Right ventricle myocardium superior (tissue), 1 donor: ENCODE measurements at regions not wholly inside any gene's neighbourhood (a gene's known extent, or its start where the extent isn't known, plus 50 kb on each side); places are given as distances from the start of the nearest gene placed in this dataset.
"Not testable (repeated sequence)": the region's sequence is repeated elsewhere in the genome, so short reads cannot be mapped to it uniquely, and the experiment has no call there.

Source experiments
- ATAC-seq: fragments of 200-7000 bp; cut with Tn5 transposase; one replicate; pipeline ENCODE4 v1.9.1; 2020; ENCODE audit warnings: mild to moderate bottlenecking; ENCODE audit not compliant: poor library complexity
- DNase-seq: peaks from one replicate; pipeline ENCODE4 v3.0.0-alpha.2; 2020
- intact Hi-C: fragments of 100-400 bp; cut with DNase I; formaldehyde crosslinking; loops from one replicate; pipeline ENCODE4 v1.11.2; 2022
- donor health status: DM: no; HTN: yes; CAD: no; lungs with severe emphysema.

GRCh38 chr20:19864130-19864529 lies 106.1 kb downstream of the RIN2 start:
- DNase-seq (no peak), ATAC-seq (no peak)
- intact Hi-C loops, result no loop called here

- no peak for ATAC-seq
- intact Hi-C loops, result no loop called here
- DNase-seq, result no peak
Observed at GRCh38 chr20:19866070-19866469, 108.0 kb downstream of the RIN2 start.

- ATAC-seq (no peak), DNase-seq (no peak)
- intact Hi-C loops, result no loop called here
Observed at GRCh38 chr20:19867074-19867473, 109.0 kb downstream of the RIN2 start.

GRCh38 chr20:19867940-19868371 lies 109.9 kb downstream of the RIN2 start:
- intact Hi-C loops, result no loop called here
- DNase-seq, result peak; percentile 66
- ATAC-seq, result peak; percentile 60

GRCh38 chr20:19868441-19868840 lies 110.4 kb downstream of the RIN2 start:
- DNase-seq (no peak), ATAC-seq (no peak)
- intact Hi-C loops, result no loop called here

GRCh38 chr20:19872001-19872400 lies 113.9 kb downstream of the RIN2 start:
- DNase-seq (no peak), ATAC-seq (no peak)
- intact Hi-C loops, result no loop called here

GRCh38 chr20:19874040-19874727 lies 116.1 kb downstream of the RIN2 start:
- no peak for ATAC-seq
- no peak for DNase-seq
- intact Hi-C loops, result no loop called here

- DNase-seq (no peak), ATAC-seq (peak; percentile 75)
- intact Hi-C loops, result no loop called here
Observed at GRCh38 chr20:19875376-19876221, 117.5 kb downstream of the RIN2 start.

- intact Hi-C loops, result no loop called here
- DNase-seq, result no peak
- no peak for ATAC-seq
Observed at GRCh38 chr20:19876828-19877460, 118.9 kb downstream of the RIN2 start.

- ATAC-seq, DNase-seq: not testable (repeated sequence)
- intact Hi-C loops, result loop anchor here (10.0 kb wide), 1 partner anchor 115 kb away; no protein-coding TSS in a partner anchor
Observed at GRCh38 chr20:19879874-19880255, 121.8 kb downstream of the RIN2 start.

GRCh38 chr20:19880256-19881079 lies 122.4 kb downstream of the RIN2 start:
- no peak for DNase-seq
- intact Hi-C loops, result loop anchor here (10.0 kb wide), 1 partner anchor 114 kb away; no protein-coding TSS in a partner anchor
- ATAC-seq, result no peak

GRCh38 chr20:19881080-19881840 lies 123.2 kb downstream of the RIN2 start:
- intact Hi-C loops, result loop anchor here (10.0 kb wide), 1 partner anchor 114 kb away; no protein-coding TSS in a partner anchor
- no peak for DNase-seq
- no peak for ATAC-seq

- intact Hi-C loops, result loop anchor here (10.0 kb wide), 1 partner anchor 113 kb away; no protein-coding TSS in a partner anchor
- DNase-seq (no peak), ATAC-seq (no peak)
Observed at GRCh38 chr20:19881990-19882389, 123.9 kb downstream of the RIN2 start.

GRCh38 chr20:19882446-19882845 lies 124.4 kb downstream of the RIN2 start:
- DNase-seq (no peak), ATAC-seq (no peak)
- intact Hi-C loops, result loop anchor here (10.0 kb wide), 1 partner anchor 112 kb away; no protein-coding TSS in a partner anchor

- intact Hi-C loops, result loop anchor here (10.0 kb wide), 1 partner anchor 111 kb away; no protein-coding TSS in a partner anchor
Observed at GRCh38 chr20:19883501-19883900, 125.4 kb downstream of the RIN2 start.

GRCh38 chr20:19885594-19885938 lies 127.5 kb downstream of the RIN2 start:
- intact Hi-C loops, result loop anchor here (10.0 kb wide), 1 partner anchor 109 kb away; no protein-coding TSS in a partner anchor
- no peak for DNase-seq
- ATAC-seq, result no peak

More at GRCh38 chr20:19883501-19883900, 125.4 kb downstream of the RIN2 start:
- ATAC-seq (no peak), DNase-seq (no peak)

- peak; percentile 79 for DNase-seq
- intact Hi-C loops, result loop anchor here (10.0 kb wide), 1 partner anchor 109 kb away; no protein-coding TSS in a partner anchor
- ATAC-seq, result peak; percentile 62
Observed at GRCh38 chr20:19885939-19886660, 128.0 kb downstream of the RIN2 start.
